H9 (cell line): ENCODE measurements at regions not wholly inside any gene's neighbourhood (a gene's known extent, or its start where the extent isn't known, plus 50 kb on each side); places are given as distances from the start of the nearest gene placed in this dataset.

Experiments
- DNase-seq: peaks from one replicate; pipeline ENCODE4 v3.0.0-alpha.2; 2017
- H2AFZ ChIP-seq: one replicate; pipeline ENCODE4 v1.6.1; 2013; ENCODE audit warnings: mild to moderate bottlenecking, low read length, control low read depth, moderate library complexity
- H2AK5ac ChIP-seq: 2 replicates; pipeline ENCODE4 v1.6.1; 2013; ENCODE audit warnings: low read length, control low read depth, mixed read lengths; ENCODE audit not compliant: insufficient read length
- H2BK120ac ChIP-seq: one replicate; pipeline ENCODE4 v1.6.1; 2013; ENCODE audit warnings: low read depth, mild to moderate bottlenecking, low read length, control low read depth, inconsistent platforms; ENCODE audit not compliant: poor library complexity, severe bottlenecking
- H2BK12ac ChIP-seq: 2 replicates; pipeline ENCODE4 v1.6.1; 2013; ENCODE audit warnings: low read length, control low read depth, mixed read lengths, low read depth; ENCODE audit not compliant: insufficient read length
- H2BK15ac ChIP-seq: 2 replicates; pipeline ENCODE4 v1.6.1; 2013; ENCODE audit warnings: low read depth, low read length, control low read depth
- H2BK20ac ChIP-seq: one replicate; pipeline ENCODE4 v1.6.1; 2013; ENCODE audit warnings: low read depth, mild to moderate bottlenecking, low read length, control low read depth, inconsistent platforms; ENCODE audit not compliant: poor library complexity, severe bottlenecking
- H2BK5ac ChIP-seq: 2 replicates; pipeline ENCODE4 v1.6.1; 2013; ENCODE audit warnings: low read length, control low read depth, mixed read lengths; ENCODE audit not compliant: insufficient read length
- H3K14ac ChIP-seq: 2 replicates; pipeline ENCODE4 v1.6.1; 2013; ENCODE audit warnings: low read length, control low read depth; ENCODE audit not compliant: insufficient read depth
- H3K18ac ChIP-seq: 2 replicates; pipeline ENCODE4 v1.6.1; 2013; ENCODE audit warnings: low read depth, mild to moderate bottlenecking, mixed read lengths, low read length, control low read depth; ENCODE audit not compliant: insufficient read length
- H3K23ac ChIP-seq: 2 replicates; pipeline ENCODE4 v1.6.1; 2013; ENCODE audit warnings: low read length, control low read depth, mixed read lengths, low read depth; ENCODE audit not compliant: insufficient read length
- H3K23me2 ChIP-seq: 2 replicates; pipeline ENCODE4 v1.6.1; 2013; ENCODE audit warnings: low read depth, mild to moderate bottlenecking, mixed read lengths, low read length, control low read depth; ENCODE audit not compliant: insufficient read length, poor library complexity, severe bottlenecking
- H3K27ac ChIP-seq: 2 replicates; pipeline ENCODE4 v1.5.1; 2013; ENCODE audit warnings: low read length, control low read depth, mixed read lengths, low read depth; ENCODE audit not compliant: insufficient read length
- H3K27me3 ChIP-seq: 2 replicates; pipeline ENCODE4 v1.6.1; 2013; ENCODE audit warnings: low read length, control low read depth, inconsistent platforms; ENCODE audit not compliant: insufficient read depth
- H3K4ac ChIP-seq: 2 replicates; pipeline ENCODE4 v1.6.1; 2013; ENCODE audit warnings: low read depth, mild to moderate bottlenecking, control low read depth, inconsistent platforms, low read length, moderate library complexity
- H3K4me1 ChIP-seq: 2 replicates; pipeline ENCODE4 v1.6.1; 2013; ENCODE audit warnings: low read length, control low read depth, inconsistent platforms; ENCODE audit not compliant: insufficient read depth
- H3K4me2 ChIP-seq: 2 replicates; pipeline ENCODE4 v1.6.1; 2013; ENCODE audit warnings: low read length, control low read depth, mixed read lengths; ENCODE audit not compliant: insufficient read length, insufficient read depth
- H3K56ac ChIP-seq: 2 replicates; pipeline ENCODE4 v1.6.1; 2013; ENCODE audit warnings: low read depth, mild to moderate bottlenecking, mixed read lengths, low read length, control low read depth; ENCODE audit not compliant: insufficient read length
- H3K79me1 ChIP-seq: 2 replicates; pipeline ENCODE4 v1.6.1; 2013; ENCODE audit warnings: low read depth, mild to moderate bottlenecking, moderate library complexity, low read length, control low read depth, inconsistent platforms; ENCODE audit not compliant: insufficient read depth, poor library complexity, severe bottlenecking
- H3K79me2 ChIP-seq: 2 replicates; pipeline ENCODE4 v1.6.1; 2013; ENCODE audit warnings: low read length, control low read depth, inconsistent platforms; ENCODE audit not compliant: insufficient read depth
- H3K9ac ChIP-seq: 2 replicates; pipeline ENCODE4 v1.6.1; 2013; ENCODE audit warnings: low read length, control low read depth, mixed read lengths; ENCODE audit not compliant: insufficient read length; ENCODE audit errors: extremely low read depth
- H3K9me3 ChIP-seq: one replicate; pipeline ENCODE4 v1.6.1; 2013; ENCODE audit warnings: low read depth, low read length, inconsistent platforms; ENCODE audit not compliant: control insufficient read depth
- H3T11ph ChIP-seq: one replicate; pipeline ENCODE4 v1.6.1; 2013; ENCODE audit warnings: mild to moderate bottlenecking, low read length, control low read depth, inconsistent platforms
- H4K20me1 ChIP-seq: one replicate; pipeline ENCODE4 v1.6.1; 2013; ENCODE audit not compliant: control insufficient read depth, insufficient read length, insufficient read depth
- H4K5ac ChIP-seq: 2 replicates; pipeline ENCODE4 v1.6.1; 2013; ENCODE audit warnings: low read depth, mild to moderate bottlenecking, mixed read lengths, low read length, control low read depth; ENCODE audit not compliant: insufficient read length
- H4K8ac ChIP-seq: replicated peaks from 2 replicates; pipeline ENCODE4 v1.6.1; 2013; ENCODE audit warnings: low read length, control low read depth, mixed read lengths, low read depth; ENCODE audit not compliant: insufficient read length
- H4K91ac ChIP-seq: 2 replicates; pipeline ENCODE4 v1.6.1; 2013; ENCODE audit warnings: low read depth, mild to moderate bottlenecking, moderate library complexity, mixed read lengths, low read length, control low read depth; ENCODE audit not compliant: insufficient read length
- H3K27ac Mint-ChIP-seq, 3 experiments: 2 replicates in 2 of 3; 3 replicates in 1 of 3; pipeline ENCODE4 v1.8.0; 2020 to 2021; ENCODE audit warnings: mixed read lengths in 3 of 3, mild to moderate bottlenecking in 1 of 3, moderate library complexity in 1 of 3
- H3K27me3 Mint-ChIP-seq: 2 replicates; pipeline ENCODE4 v1.8.0; 2021; ENCODE audit warnings: low read depth, mild to moderate bottlenecking, moderate library complexity, mixed read lengths
- H3K36me3 Mint-ChIP-seq, 3 experiments: 2 replicates in 2 of 3; 3 replicates in 1 of 3; pipeline ENCODE4 v1.8.0; 2020 to 2021; ENCODE audit warnings: low read depth in 3 of 3, mixed read lengths in 3 of 3; ENCODE audit not compliant: insufficient read depth in 1 of 3
- H3K4me1 Mint-ChIP-seq, 2 experiments: 2 replicates each; pipeline ENCODE4 v1.8.0; 2020; ENCODE audit warnings: mixed read lengths in 2 of 2
- H3K4me3 Mint-ChIP-seq, 2 experiments: 2 replicates in 1 of 2; 3 replicates in 1 of 2; pipeline ENCODE4 v1.8.0; 2020 to 2021; ENCODE audit warnings: mild to moderate bottlenecking in 2 of 2, mixed read lengths in 2 of 2, moderate library complexity in 1 of 2
- H3K9me3 Mint-ChIP-seq, 2 experiments: 2 replicates in 1 of 2; 3 replicates in 1 of 2; pipeline ENCODE4 v1.8.0; 2020; ENCODE audit warnings: mild to moderate bottlenecking in 2 of 2, mixed read lengths in 2 of 2, moderate library complexity in 1 of 2
- CTCF ChIP-seq: fragments of 200-600 bp; sonication (generic); conservative IDR thresholded peaks from 3 replicates; pipeline ENCODE4 v1.8.0; 2021; ENCODE audit warnings: antibody characterized with exemption, mild to moderate bottlenecking
- WGBS: extraction: QIAGEN DNeasy Blood & Tissue Kit; methylation state at CpG from one replicate; pipeline ENCODE4 v1.1.7; 2013; ENCODE audit warnings: missing lambda C conversion rate, low lambda C conversion rate, mixed read lengths; ENCODE audit not compliant: insufficient read length; ENCODE audit errors: extremely low coverage; 5-methylcytosine and 5-hydroxymethylcytosine counted together

- no peaks in the 10 kb centered on the region for H3K27me3 ChIP-seq
- no peak overlapping the region for H2BK12ac ChIP-seq
- no CpG with 5 or more reads among the region's 1 CpG for WGBS
- no peak overlapping the region for H3K4me2 ChIP-seq
- H3K23ac ChIP-seq, result no peak overlapping the region
- no peaks in the 10 kb centered on the region for H3K79me1 ChIP-seq
- H3K4ac ChIP-seq, result no peak overlapping the region
- no peak overlapping the region for H2AFZ ChIP-seq
- H3K27ac Mint-ChIP-seq, result no peak overlapping the region
- H3K4me3 Mint-ChIP-seq, result no peak overlapping the region
- H3K9me3 Mint-ChIP-seq, result no peaks in the 10 kb centered on the region
- H4K20me1 ChIP-seq, result no peaks in the 10 kb centered on the region
- TF ChIP-seq CTCF, result no peak
- H3K23me2 ChIP-seq, result no peaks in the 10 kb centered on the region
- no peak overlapping the region for H2BK5ac ChIP-seq
- H2BK120ac ChIP-seq, result no peak overlapping the region
- no peak overlapping the region for H3K56ac ChIP-seq
- H3K4me1 Mint-ChIP-seq, result peaks cover 3 to 5% of the 10 kb centered on the region in 2 experiments; a peak in 1 of 4 replicates
- H3K14ac ChIP-seq, result no peak overlapping the region
- no peak overlapping the region for H3T11ph ChIP-seq
- no peaks in the 10 kb centered on the region for H3K9me3 ChIP-seq
- H2AK5ac ChIP-seq, result no peak overlapping the region
- no peak overlapping the region for H4K91ac ChIP-seq
- no peak overlapping the region for H2BK15ac ChIP-seq
- H3K36me3 Mint-ChIP-seq, result no peaks in the 10 kb centered on the region
- no peak overlapping the region for H3K9ac ChIP-seq
- H3K18ac ChIP-seq, result no peak overlapping the region
- H3K27me3 Mint-ChIP-seq, result no peaks in the 10 kb centered on the region
- H4K8ac ChIP-seq, result no peak overlapping the region
- no peak overlapping the region for H4K5ac ChIP-seq
- no peak overlapping the region for H3K27ac ChIP-seq
- no peak for DNase-seq
- no peaks in the 10 kb centered on the region for H3K4me1 ChIP-seq
- no peaks in the 10 kb centered on the region for H3K79me2 ChIP-seq
- H2BK20ac ChIP-seq, result no peak overlapping the region
These were observed 481.4 kb downstream of the SLITRK6 start for GRCh38 chr13:85317781-85318180.
